ENCODE measurements at regions not wholly inside any gene's neighbourhood (a gene's known extent, or its start where the extent isn't known, plus 50 kb on each side); places are given as distances from the start of the nearest gene placed in this dataset.

DNA sequence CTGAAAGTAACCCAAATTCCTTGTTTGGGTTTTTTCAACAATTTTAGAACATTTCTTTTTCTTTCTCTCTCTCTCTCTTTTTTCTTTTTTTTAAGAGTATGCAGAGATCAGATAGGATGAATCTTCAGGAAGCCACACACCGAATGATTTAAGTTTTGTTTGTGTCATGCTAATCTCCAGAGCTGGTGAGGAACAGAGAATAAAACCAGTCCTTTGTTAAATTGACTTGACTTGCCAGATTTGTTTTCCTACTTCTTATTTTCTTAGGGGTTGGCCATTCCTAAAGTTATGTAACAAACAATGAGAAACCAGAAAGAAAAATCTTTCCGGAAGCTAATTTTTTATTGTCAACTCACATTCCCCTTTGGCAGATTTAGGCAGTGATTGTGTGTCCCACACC is 1669.3 kb upstream of the CDH6 start:
- TF ChIP-seq, protein P1, sequence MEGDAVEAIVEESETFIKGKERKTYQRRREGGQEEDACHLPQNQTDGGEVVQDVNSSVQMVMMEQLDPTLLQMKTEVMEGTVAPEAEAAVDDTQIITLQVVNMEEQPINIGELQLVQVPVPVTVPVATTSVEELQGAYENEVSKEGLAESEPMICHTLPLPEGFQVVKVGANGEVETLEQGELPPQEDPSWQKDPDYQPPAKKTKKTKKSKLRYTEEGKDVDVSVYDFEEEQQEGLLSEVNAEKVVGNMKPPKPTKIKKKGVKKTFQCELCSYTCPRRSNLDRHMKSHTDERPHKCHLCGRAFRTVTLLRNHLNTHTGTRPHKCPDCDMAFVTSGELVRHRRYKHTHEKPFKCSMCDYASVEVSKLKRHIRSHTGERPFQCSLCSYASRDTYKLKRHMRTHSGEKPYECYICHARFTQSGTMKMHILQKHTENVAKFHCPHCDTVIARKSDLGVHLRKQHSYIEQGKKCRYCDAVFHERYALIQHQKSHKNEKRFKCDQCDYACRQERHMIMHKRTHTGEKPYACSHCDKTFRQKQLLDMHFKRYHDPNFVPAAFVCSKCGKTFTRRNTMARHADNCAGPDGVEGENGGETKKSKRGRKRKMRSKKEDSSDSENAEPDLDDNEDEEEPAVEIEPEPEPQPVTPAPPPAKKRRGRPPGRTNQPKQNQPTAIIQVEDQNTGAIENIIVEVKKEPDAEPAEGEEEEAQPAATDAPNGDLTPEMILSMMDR (IDR thresholded peaks at IDR 0.05): no peak
- no peak for TF ChIP-seq POLR2A (IDR thresholded peaks at IDR 0.05)

All from body of pancreas (tissue), 4 donors.